Hematopoietic multipotent progenitor cell treated with erythropoietin and hydrocortisone succinate and interleukin-3 and kit ligand, for 17 days (in vitro differentiated cells): ENCODE measurements at regions not wholly inside any gene's neighbourhood (a gene's known extent, or its start where the extent isn't known, plus 50 kb on each side); places are given as distances from the start of the nearest gene placed in this dataset.

Experiments used
- DNase-seq: peaks from one replicate; pipeline ENCODE4 v3.0.0-alpha.2; 2015; ENCODE audit warnings: low spot score

- no peak for DNase-seq
Measured at GRCh38 chr15:77557564-77557963, 75.1 kb downstream of the LINGO1 start.

- DNase-seq = no peak
Measured at GRCh38 chr15:77557144-77557543, 75.6 kb downstream of the LINGO1 start.

- DNase-seq = no peak
Measured at GRCh38 chr15:77556622-77557021, 76.1 kb downstream of the LINGO1 start.

GRCh38 chr15:77555232-77555631 is 77.5 kb downstream of the LINGO1 start:
- DNase-seq = no peak

GRCh38 chr15:77554306-77555080 is 78.2 kb downstream of the LINGO1 start:
- DNase-seq = no peak

GRCh38 chr15:77553695-77554094 is 79.0 kb downstream of the LINGO1 start:
- no peak for DNase-seq

GRCh38 chr15:77553257-77553656 is 79.5 kb downstream of the LINGO1 start:
- no peak for DNase-seq

GRCh38 chr15:77552066-77552465 is 80.6 kb downstream of the LINGO1 start:
- no peak for DNase-seq

GRCh38 chr15:77550301-77551251 is 82.1 kb downstream of the LINGO1 start:
- DNase-seq = no peak

GRCh38 chr15:77549576-77550288 is 83.0 kb downstream of the LINGO1 start:
- no peak for DNase-seq

GRCh38 chr15:77548589-77549557 is 83.8 kb downstream of the LINGO1 start:
- DNase-seq = no peak

GRCh38 chr15:77547801-77548588 is 84.7 kb downstream of the LINGO1 start:
- DNase-seq = no peak

GRCh38 chr15:77546870-77547269 is 85.8 kb downstream of the LINGO1 start:
- no peak for DNase-seq

GRCh38 chr15:77546050-77546501 is 86.6 kb downstream of the LINGO1 start:
- no peak for DNase-seq

GRCh38 chr15:77545058-77545457 is 87.7 kb downstream of the LINGO1 start:
- no peak for DNase-seq

GRCh38 chr15:77544162-77544561 is 88.5 kb downstream of the LINGO1 start:
- DNase-seq = no peak

- peak; percentile 54 for DNase-seq
Measured at GRCh38 chr15:77543159-77543882, 89.4 kb downstream of the LINGO1 start.

GRCh38 chr15:77542491-77543001 is 90.2 kb downstream of the LINGO1 start:
- no peak for DNase-seq

GRCh38 chr15:77541421-77542181 is 91.1 kb downstream of the LINGO1 start:
- DNase-seq = no peak
